H1 (cell line): ENCODE measurements at regions not wholly inside any gene's neighbourhood (a gene's known extent, or its start where the extent isn't known, plus 50 kb on each side); places are given as distances from the start of the nearest gene placed in this dataset.

Source experiments
- E2F6 ChIP-seq: IDR thresholded peaks from 2 replicates; pipeline ENCODE4 v1.6.1; 2012; ENCODE audit warnings: inconsistent platforms
- POLR2A ChIP-seq, 2 experiments: IDR thresholded peaks; 1 replicate in 1 of 2; 2 replicates in 1 of 2; pipeline ENCODE4 v1.6.1; 2011; ENCODE audit warnings: low read depth in 2 of 2, low read length in 2 of 2, mild to moderate bottlenecking in 2 of 2; ENCODE audit errors: control extremely low read depth in 1 of 2
- TF ChIP-seq, protein P1 (sequence below), 3 experiments: IDR thresholded peaks; 1 replicate in 2 of 3; 2 replicates in 1 of 3; pipeline versions ENCODE4 v1.5.1 to v1.6.1; 2011; ENCODE audit warnings: low read length in 3 of 3, mild to moderate bottlenecking in 3 of 3, inconsistent platforms in 2 of 3, low read depth in 1 of 3, moderate library complexity in 1 of 3; ENCODE audit not compliant: insufficient read depth in 1 of 3; ENCODE audit errors: control extremely low read depth in 1 of 3

DNA sequence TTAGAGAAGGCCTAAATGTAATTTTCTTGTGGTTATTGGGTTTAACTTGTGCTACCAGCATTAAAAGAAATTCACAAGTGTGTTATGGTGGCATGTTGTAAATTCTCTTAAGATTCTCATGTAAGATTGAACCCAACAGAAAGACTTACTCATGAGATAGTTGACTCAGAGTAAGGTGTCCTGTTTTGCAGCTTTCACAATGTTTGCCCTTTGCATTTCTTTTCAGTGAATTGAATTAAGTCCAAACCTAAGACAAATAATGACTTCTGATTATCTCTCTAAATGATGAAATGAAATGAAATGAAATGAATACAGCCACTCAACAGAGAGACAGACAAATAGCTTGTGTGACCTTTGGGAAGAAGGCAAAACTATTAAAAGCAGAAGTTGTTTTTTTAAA, 1696.9 kb upstream of the WWC1 start (continued):
- TF ChIP-seq E2F6 (no peak), POLR2A (IDR thresholded peaks at IDR 0.05; ENCODE audit: control extremely low read depth in 1 of 2, low read depth in 2 of 2, low read length in 2 of 2) (no peak)
- TF ChIP-seq, protein P1, sequence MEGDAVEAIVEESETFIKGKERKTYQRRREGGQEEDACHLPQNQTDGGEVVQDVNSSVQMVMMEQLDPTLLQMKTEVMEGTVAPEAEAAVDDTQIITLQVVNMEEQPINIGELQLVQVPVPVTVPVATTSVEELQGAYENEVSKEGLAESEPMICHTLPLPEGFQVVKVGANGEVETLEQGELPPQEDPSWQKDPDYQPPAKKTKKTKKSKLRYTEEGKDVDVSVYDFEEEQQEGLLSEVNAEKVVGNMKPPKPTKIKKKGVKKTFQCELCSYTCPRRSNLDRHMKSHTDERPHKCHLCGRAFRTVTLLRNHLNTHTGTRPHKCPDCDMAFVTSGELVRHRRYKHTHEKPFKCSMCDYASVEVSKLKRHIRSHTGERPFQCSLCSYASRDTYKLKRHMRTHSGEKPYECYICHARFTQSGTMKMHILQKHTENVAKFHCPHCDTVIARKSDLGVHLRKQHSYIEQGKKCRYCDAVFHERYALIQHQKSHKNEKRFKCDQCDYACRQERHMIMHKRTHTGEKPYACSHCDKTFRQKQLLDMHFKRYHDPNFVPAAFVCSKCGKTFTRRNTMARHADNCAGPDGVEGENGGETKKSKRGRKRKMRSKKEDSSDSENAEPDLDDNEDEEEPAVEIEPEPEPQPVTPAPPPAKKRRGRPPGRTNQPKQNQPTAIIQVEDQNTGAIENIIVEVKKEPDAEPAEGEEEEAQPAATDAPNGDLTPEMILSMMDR (IDR thresholded peaks at IDR 0.05; ENCODE audit: control extremely low read depth in 1 of 3, insufficient read depth in 1 of 3, low read depth in 1 of 3, low read length in 3 of 3), result no peak
- TF ChIP-seq, all 59 proteins: peak for 0
